Astrocyte of the cerebellum (primary cell): ENCODE measurements at regions not wholly inside any gene's neighbourhood (a gene's known extent, or its start where the extent isn't known, plus 50 kb on each side); places are given as distances from the start of the nearest gene placed in this dataset.

Experiments used
- DNase-seq: peaks from one replicate; pipeline ENCODE4 v3.0.0-alpha.2; 2011; ENCODE audit warnings: low read depth
- H3K4me3 ChIP-seq: 2 replicates; pipeline ENCODE4 v1.5.1; 2011; ENCODE audit warnings: mild to moderate bottlenecking, low read depth, low read length, moderate library complexity
- in situ Hi-C: cut with HindIII; loops from 2 replicates; pipeline ENCODE4 v1.10.0; 2017; ENCODE audit warnings: low sequenced_read_pairs
- TF ChIP-seq, protein P1 (sequence below): IDR thresholded peaks from 2 replicates; pipeline ENCODE4 v1.5.1; 2012; ENCODE audit warnings: low read length, low read depth, moderate library complexity, mild to moderate bottlenecking; ENCODE audit errors: missing control alignments

DNA sequence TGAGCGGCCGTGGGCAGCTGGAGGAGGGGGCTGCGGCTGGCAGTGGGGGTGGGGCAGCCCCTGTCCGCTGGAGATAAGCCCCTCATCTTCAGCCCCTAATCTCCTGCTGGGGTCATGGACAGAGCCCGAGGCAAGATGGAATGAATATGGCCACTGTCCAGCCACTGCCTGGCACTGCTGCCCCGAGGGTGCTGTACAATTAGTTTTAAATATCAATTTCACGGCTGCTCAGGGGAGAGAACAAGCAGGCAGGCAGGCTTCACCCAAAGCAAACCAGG lies 64.1 kb upstream of the NKX1-1 start:
- in situ Hi-C loops, result no loop called here
- TF ChIP-seq, protein P1, sequence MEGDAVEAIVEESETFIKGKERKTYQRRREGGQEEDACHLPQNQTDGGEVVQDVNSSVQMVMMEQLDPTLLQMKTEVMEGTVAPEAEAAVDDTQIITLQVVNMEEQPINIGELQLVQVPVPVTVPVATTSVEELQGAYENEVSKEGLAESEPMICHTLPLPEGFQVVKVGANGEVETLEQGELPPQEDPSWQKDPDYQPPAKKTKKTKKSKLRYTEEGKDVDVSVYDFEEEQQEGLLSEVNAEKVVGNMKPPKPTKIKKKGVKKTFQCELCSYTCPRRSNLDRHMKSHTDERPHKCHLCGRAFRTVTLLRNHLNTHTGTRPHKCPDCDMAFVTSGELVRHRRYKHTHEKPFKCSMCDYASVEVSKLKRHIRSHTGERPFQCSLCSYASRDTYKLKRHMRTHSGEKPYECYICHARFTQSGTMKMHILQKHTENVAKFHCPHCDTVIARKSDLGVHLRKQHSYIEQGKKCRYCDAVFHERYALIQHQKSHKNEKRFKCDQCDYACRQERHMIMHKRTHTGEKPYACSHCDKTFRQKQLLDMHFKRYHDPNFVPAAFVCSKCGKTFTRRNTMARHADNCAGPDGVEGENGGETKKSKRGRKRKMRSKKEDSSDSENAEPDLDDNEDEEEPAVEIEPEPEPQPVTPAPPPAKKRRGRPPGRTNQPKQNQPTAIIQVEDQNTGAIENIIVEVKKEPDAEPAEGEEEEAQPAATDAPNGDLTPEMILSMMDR, result no peak
- no peak for DNase-seq
- no peak overlapping the region for H3K4me3 ChIP-seq

DNA sequence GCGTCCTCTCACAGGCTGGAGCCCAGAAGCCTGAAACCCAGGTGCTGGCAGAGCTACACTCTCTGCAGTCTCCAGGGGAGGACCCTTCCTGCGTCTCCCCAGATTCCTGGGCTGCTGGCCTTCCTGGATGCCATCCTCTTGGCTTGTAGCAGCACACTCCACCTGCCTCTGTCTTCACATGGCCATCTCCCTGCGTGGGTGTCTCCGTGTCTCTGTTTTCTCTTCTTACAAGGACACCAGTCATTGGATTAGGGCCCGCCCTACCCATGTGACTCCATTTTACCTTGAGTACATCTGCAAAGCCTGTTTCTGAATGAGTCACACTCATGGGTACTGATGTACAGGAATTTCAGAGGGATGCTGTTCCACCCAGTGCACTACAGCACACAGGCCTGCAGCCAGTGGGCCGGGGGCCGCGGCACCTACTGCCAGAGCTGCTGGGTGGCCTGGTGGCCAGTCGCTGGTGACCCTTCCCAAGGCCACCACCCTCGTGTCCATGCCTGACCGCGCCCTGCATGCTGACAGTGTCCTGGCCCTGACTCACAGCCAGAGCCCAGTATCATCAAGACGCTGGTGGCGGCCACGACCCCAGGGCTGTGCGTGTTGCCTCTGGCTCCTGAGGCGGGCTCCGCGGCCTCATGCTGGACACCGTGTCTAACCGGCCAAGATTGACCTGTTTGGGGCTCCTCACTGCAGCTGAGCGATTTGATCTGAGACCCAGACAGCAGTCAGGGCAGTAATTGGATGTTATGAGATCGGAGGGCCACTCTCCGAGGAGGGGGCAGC lies 63.6 kb upstream of the NKX1-1 start:
- TF ChIP-seq, protein P1, result no peak
- DNase-seq, result no peak
- no peak overlapping the region for H3K4me3 ChIP-seq
- in situ Hi-C loops, result no loop called here

DNA sequence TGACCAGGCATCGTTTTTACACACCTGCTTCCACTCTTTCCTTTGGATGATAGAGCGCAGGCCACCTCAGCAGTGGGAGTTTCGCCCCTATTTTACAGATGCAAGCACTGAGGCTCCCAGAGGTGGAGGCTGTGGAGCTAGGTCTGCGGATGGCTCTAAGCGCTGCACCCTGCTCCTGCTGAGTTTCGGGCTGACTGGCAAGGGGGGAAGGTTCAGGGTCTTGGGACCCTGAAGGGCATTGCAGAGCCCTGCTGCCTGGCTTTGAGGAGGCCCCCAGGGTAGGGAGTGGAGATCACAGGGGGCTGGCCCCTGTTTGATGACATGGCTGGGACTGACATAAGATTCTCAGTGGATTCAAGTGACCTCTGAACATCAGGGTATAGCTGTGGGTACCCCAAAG lies 62.8 kb upstream of the NKX1-1 start:
- TF ChIP-seq, protein P1, result no peak
- in situ Hi-C loops, result no loop called here
- no peak for DNase-seq

DNA sequence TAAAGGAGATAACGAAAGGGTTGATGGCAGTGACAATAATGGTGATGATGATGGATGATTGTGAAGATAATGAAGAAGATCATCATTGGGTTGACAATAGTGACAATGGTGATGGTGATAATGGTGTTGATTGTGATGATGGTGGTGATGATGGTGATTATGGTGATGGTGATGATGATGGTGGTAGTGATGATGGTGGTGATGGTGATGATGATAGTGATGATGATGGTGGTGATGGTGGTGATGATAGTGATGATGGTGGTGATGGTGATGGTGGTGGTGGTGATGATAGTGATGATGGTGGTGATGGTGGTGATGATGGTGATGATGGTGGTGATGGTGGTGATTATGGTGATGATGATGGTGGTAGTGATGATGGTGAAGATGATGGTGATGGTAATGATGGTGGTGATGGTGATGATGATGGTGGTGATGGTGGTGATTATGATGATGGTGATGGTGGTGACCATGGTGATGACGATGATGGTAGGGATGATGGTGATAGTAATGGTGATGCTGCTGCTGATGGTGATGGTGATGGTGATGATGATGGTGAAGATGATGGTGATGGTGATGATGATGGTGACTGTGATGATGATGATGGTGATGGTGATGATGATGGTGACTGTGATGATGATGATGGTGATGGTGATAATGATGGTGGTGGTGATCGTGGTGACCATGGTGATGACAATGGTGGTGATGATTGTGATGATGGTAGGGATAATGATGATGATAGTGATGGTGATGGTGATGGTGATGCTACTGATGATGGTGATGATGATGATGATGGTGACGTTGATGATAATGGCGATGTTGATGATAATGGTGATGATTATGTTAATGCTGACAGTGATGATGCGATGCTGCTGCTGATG lies 61.6 kb upstream of the NKX1-1 start:
- H3K4me3 ChIP-seq, result no peak overlapping the region
- in situ Hi-C loops, result no loop called here
- no peak for DNase-seq
- TF ChIP-seq, protein P1, result no peak

More for the DNA sequence above, 62.8 kb upstream of the NKX1-1 start:
- H3K4me3 ChIP-seq, result no peak overlapping the region

DNA sequence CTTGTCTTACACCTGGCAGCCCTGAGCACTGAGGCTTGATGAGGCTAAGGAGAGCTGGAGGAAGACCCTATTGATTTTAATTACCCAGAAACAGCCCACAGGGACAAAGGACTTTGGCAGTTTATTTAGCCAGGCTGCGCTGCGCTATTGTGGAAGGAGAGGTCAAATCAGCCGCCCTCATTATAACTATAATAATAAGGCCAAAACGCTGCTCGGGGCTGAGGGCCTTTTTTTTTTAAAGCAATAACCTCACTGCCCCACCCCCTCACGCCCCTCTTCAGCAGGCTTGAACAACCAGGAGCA lies 60.6 kb upstream of the NKX1-1 start:
- in situ Hi-C loops, result no loop called here
- TF ChIP-seq, protein P1, result no peak
- H3K4me3 ChIP-seq, result no peak overlapping the region
- DNase-seq, result no peak

DNA sequence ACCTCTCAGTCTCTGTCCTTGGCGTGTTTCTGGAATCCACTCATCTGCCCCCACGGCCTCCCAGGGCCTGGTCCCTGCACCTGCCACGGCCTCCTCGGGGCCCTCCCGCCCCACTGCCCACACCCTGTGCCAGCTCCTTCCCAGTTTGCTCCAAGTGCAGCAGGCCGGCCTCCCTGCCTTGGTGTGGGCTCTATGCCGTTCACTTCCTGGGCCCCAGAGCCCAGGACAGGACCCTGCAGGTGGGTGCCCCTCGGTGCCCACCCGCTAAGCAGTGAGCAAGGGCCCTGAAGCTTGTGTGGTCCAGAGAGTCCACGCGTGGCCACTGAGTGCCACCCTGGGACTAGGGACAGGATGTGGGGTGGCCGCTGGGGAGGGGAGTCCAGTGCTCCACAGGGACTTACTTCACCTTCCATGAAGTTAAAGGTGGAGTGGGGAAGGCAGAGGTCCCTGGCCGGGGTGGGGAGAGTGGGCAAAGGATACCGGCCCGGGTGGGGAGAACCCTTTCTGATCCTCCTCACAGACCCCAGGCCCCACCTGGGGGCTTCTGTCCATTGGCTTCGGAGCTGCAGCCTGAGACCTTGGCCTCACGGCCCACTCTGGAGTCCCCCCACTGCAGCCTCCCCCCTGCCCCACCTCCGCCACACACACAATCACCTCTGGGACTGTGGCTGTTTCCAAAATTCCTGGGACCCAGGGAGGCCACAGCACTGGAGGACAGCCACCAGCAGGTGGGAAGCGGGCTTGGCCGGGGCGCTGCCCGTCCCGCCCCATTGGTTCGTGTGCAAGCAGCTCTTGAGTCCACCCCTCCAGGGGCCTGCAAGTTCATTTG lies 60.0 kb upstream of the NKX1-1 start:
- in situ Hi-C loops, result no loop called here
- TF ChIP-seq, protein P1, result no peak
- no peak overlapping the region for H3K4me3 ChIP-seq
- DNase-seq, result no peak
